Activated CD4-positive, alpha-beta memory T cell treated with anti-CD3 and anti-CD28 coated beads, Interleukin-2, amount 10 ng/mL, durations not matched to agents 7 days and 5 days (primary cell): ENCODE measurements at regions not wholly inside any gene's neighbourhood (a gene's known extent, or its start where the extent isn't known, plus 50 kb on each side); places are given as distances from the start of the nearest gene placed in this dataset.
"Not testable (repeated sequence)": the region's sequence is repeated elsewhere in the genome, so short reads cannot be mapped to it uniquely, and the experiment has no call there.

Source experiments
- CTCF ChIA-PET: fragments of 350-600 bp; sonication (Branson Sonifier 250); formaldehyde crosslinking; loops from one replicate; lab custom pipeline; 2021; ENCODE audit warnings: antibody characterized with exemption, inconsistent platforms; lab: Charles Lee
- POLR2A ChIA-PET: fragments of 350-600 bp; sonication (Branson Sonifier 250); formaldehyde crosslinking; loops from one replicate; lab custom pipeline; 2021; ENCODE audit warnings: antibody characterized with exemption; lab: Charles Lee
- DNase-seq: peaks from one replicate; pipeline ENCODE4 v3.0.0-alpha.2; 2020
- H3K27ac Mint-ChIP-seq: one replicate; pipeline ENCODE4 v1.8.0; 2021; ENCODE audit warnings: mild to moderate bottlenecking, mixed read lengths
- H3K27me3 Mint-ChIP-seq: one replicate; pipeline ENCODE4 v1.8.0; 2021; ENCODE audit warnings: mixed read lengths
- H3K36me3 Mint-ChIP-seq: one replicate; pipeline ENCODE4 v1.8.0; 2021; ENCODE audit warnings: low read depth, mixed read lengths
- H3K4me1 Mint-ChIP-seq: one replicate; pipeline ENCODE4 v1.8.0; 2021; ENCODE audit warnings: mixed read lengths
- H3K4me3 Mint-ChIP-seq: one replicate; pipeline ENCODE4 v1.8.0; 2021; ENCODE audit warnings: mild to moderate bottlenecking, mixed read lengths
- H3K9me3 Mint-ChIP-seq: one replicate; pipeline ENCODE4 v1.8.0; 2021; ENCODE audit warnings: mixed read lengths

GRCh38 chr7:51899611-51900010, 583.0 kb upstream of the COBL start:
- Mint-ChIP-seq H3K4me3 (no peak overlapping the region), H3K9me3 (peaks cover 3% of the 10 kb centered on the region), H3K4me1 (no peaks in the 10 kb centered on the region), H3K36me3 (no peaks in the 10 kb centered on the region), H3K27ac (no peak overlapping the region), H3K27me3 (no peaks in the 10 kb centered on the region)
- DNase-seq: no peak
- POLR2A ChIA-PET: no interaction called here
- CTCF ChIA-PET: no interaction called here

DNA sequence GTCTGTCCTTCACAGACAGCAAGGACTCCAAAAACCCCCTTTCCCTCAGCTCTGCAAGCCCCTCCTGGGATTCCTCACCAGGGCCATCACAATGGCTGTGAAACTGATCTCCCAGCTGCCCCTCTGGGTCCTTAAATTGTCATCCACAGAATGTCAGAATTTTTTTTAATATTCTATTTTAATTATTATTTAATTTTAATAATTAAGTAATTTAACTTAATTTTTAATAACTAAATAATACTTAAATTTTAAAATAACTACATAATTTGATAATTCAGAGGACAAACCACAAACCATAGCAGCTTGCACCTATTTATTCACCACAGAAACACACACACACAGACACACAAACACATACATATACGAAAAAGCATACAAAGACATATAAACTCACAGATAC, 565.8 kb upstream of the COBL start:
- Mint-ChIP-seq H3K4me3 (no peak overlapping the region), H3K9me3 (peaks cover 7% of the 10 kb centered on the region), H3K36me3 (no peaks in the 10 kb centered on the region), H3K4me1 (no peaks in the 10 kb centered on the region), H3K27ac (no peak overlapping the region), H3K27me3 (no peaks in the 10 kb centered on the region)
- no peak for DNase-seq
- CTCF ChIA-PET: no interaction called here
- POLR2A ChIA-PET: no interaction called here

GRCh38 chr7:51881309-51881708, 564.7 kb upstream of the COBL start:
- H3K4me1 Mint-ChIP-seq: no peaks in the 10 kb centered on the region
- CTCF ChIA-PET: no interaction called here
- H3K27me3 Mint-ChIP-seq: no peaks in the 10 kb centered on the region
- no peaks in the 10 kb centered on the region for H3K36me3 Mint-ChIP-seq
- H3K4me3 Mint-ChIP-seq: no peak overlapping the region
- DNase-seq: no peak
- no peak overlapping the region for H3K27ac Mint-ChIP-seq
- POLR2A ChIA-PET: no interaction called here
- peaks cover 6% of the 10 kb centered on the region for H3K9me3 Mint-ChIP-seq

DNA sequence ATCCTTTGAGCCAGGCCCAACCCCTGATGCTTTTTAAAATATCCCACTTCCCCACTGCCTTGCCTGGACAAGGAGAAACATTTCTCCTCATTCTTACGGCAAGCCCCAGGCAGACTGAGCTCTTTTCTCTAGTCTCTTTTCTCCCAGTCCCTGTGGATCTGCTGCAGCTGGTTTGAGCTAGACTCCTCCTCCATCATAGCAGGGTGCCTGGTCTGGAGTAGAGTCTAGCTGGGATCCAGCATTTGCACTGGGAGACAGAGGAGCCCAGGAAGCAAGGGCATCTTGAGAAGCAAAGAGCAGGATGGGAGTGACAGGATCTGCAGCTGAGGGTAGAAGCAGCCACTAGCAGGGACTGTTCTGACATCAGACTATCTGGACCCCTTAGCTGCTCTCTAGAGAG, 562.3 kb upstream of the COBL start:
- Mint-ChIP-seq H3K27me3 (no peaks in the 10 kb centered on the region), H3K4me3 (no peak overlapping the region), H3K9me3 (peaks cover 6% of the 10 kb centered on the region), H3K4me1 (no peaks in the 10 kb centered on the region), H3K36me3 (no peaks in the 10 kb centered on the region), H3K27ac (no peak overlapping the region)
- DNase-seq: no peak
- ChIA-PET POLR2A (no interaction called here), CTCF (no interaction called here)

DNA sequence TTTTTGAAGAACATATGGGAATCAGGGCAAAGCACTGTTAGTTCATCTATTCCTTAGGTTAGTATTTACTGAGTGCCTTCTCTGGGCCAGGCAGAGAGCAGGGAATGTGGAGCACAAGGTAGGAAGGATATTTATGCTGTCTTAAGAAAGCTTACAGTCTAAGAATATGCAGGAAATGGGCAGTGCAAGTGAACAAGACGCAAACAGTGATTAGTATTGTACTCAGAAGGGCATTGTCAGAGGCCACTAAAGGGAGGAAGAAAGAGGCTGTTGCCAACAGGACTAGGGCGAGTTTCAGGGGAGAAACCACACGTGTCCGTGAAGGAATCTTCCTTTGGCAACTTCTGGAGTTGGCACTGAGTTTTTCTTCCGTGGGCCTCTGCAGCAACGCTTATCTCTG, 552.8 kb upstream of the COBL start:
- Mint-ChIP-seq H3K9me3 (peaks cover 13% of the 10 kb centered on the region), H3K4me1 (no peaks in the 10 kb centered on the region), H3K36me3 (no peaks in the 10 kb centered on the region), H3K27ac (no peak overlapping the region), H3K27me3 (no peaks in the 10 kb centered on the region), H3K4me3 (no peak overlapping the region)
- ChIA-PET POLR2A (no interaction called here), CTCF (no interaction called here)
- DNase-seq: no peak

DNA sequence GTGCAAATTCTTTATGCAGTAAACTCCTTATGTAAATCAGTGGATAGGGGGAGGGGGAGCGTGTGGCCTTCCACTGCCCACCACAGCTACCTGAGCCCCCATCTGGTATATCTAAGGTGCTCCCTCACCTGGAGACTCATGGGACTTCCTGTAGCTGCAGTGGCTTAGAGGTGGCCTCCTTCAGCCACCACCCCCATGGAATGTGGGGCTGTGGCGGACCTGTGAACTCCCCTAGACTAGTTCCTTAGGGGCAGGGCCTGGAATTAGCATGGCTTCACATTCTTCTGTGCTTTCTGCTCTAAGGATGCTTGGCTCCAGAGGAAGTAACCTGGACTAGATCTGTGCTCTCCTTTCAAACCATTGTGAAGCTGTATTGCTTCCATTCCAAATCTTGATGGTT, 550.5 kb upstream of the COBL start:
- CTCF ChIA-PET: no interaction called here
- H3K9me3 Mint-ChIP-seq: peaks cover 9% of the 10 kb centered on the region

DNA sequence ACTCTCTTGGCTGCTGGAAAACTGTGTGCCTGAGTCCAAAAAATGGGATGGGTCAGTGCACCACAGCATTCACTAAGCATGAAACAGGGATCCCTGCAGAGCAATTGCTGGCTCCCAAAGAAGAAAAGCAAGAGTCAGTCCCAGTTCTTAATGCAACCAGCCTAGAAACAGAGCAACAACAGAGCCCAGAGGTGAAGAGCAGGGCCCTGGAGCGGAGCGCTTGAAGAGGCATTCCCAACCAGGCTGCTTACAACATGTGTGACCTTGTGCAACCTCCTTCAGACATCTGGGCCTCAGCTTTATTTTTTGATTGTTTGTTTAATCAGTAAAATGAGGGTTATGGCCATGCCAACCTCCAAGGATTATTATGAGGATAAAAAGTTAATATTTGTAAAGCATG, 543.7 kb upstream of the COBL start:
- Mint-ChIP-seq H3K27ac (no peak overlapping the region), H3K4me1 (no peaks in the 10 kb centered on the region), H3K27me3 (no peaks in the 10 kb centered on the region), H3K36me3 (no peaks in the 10 kb centered on the region), H3K9me3 (no peaks in the 10 kb centered on the region), H3K4me3 (no peak overlapping the region)
- POLR2A ChIA-PET: no interaction called here
- CTCF ChIA-PET: no interaction called here
- no peak for DNase-seq

More for the DNA sequence above, 550.5 kb upstream of the COBL start:
- Mint-ChIP-seq H3K36me3 (no peaks in the 10 kb centered on the region), H3K4me3 (no peak overlapping the region), H3K27me3 (no peaks in the 10 kb centered on the region), H3K4me1 (no peaks in the 10 kb centered on the region), H3K27ac (no peak overlapping the region)
- POLR2A ChIA-PET: no interaction called here
- DNase-seq: no peak

DNA sequence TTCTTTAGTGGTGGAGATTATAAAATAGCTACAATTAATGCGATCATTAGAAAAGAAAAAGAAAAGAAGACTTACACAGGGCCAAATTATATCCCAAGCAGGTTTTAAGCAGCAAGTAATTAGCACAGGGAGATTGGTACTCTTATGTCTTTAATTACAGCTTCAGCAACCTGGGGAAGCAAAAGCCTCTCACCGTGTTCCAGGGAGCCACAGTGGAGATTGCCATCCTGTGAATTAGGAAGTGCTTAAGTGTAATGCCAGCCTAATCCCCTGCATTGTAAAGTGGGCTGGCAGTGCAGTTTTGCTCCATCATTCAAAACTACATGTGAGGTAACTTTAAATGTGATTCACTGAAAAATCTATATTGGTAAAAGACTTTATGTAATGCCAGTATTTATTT, 533.5 kb upstream of the COBL start:
- POLR2A ChIA-PET: no interaction called here

GRCh38 chr7:51847461-51848134, 531.0 kb upstream of the COBL start:
- POLR2A ChIA-PET: no interaction called here

More for the DNA sequence above, 533.5 kb upstream of the COBL start:
- CTCF ChIA-PET: no interaction called here
- Mint-ChIP-seq H3K9me3 (peaks cover 14% of the 10 kb centered on the region), H3K4me1 (no peaks in the 10 kb centered on the region), H3K27me3 (no peaks in the 10 kb centered on the region), H3K27ac (no peak overlapping the region), H3K4me3 (no peak overlapping the region), H3K36me3 (no peaks in the 10 kb centered on the region)
- DNase-seq: no peak

DNA sequence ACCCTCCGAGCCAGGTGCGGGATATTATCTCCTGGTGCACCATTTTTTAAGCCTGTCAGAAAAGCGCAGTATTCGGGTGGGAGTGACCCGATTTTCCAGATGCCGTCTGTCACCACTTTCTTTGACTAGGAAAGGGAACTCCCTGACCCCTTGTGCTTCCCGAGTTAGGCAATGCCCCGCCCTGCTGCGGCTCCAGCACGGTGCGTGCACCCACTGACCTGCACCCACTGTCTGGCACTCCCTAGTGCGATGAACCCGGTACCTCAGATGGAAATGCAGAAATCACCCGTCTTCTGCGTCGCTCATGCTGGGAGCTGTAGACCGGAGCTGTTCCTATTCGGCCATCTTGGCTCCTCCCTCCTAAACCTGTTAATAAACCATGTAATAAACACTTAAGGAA, 522.5 kb upstream of the COBL start:
- POLR2A ChIA-PET, H3K4me1 Mint-ChIP-seq: not testable (repeated sequence)
- H3K9me3 Mint-ChIP-seq: peaks cover 17% of the 10 kb centered on the region

More at GRCh38 chr7:51847461-51848134, 531.0 kb upstream of the COBL start:
- H3K9me3 Mint-ChIP-seq: peaks cover 5% of the 10 kb centered on the region
- DNase-seq: no peak
- H3K36me3 Mint-ChIP-seq: no peaks in the 10 kb centered on the region
- H3K27me3 Mint-ChIP-seq: no peaks in the 10 kb centered on the region
- H3K4me1 Mint-ChIP-seq: no peaks in the 10 kb centered on the region
- no peak overlapping the region for H3K4me3 Mint-ChIP-seq
- no peak overlapping the region for H3K27ac Mint-ChIP-seq
- CTCF ChIA-PET: no interaction called here

GRCh38 chr7:51827631-51828030, 511.0 kb upstream of the COBL start:
- Mint-ChIP-seq H3K4me1 (no peaks in the 10 kb centered on the region), H3K27ac (no peak overlapping the region), H3K4me3 (no peak overlapping the region), H3K9me3 (peaks cover 5% of the 10 kb centered on the region), H3K36me3 (no peaks in the 10 kb centered on the region), H3K27me3 (no peaks in the 10 kb centered on the region)
- DNase-seq: no peak
- ChIA-PET POLR2A (no interaction called here), CTCF (no interaction called here)

More for the DNA sequence above, 522.5 kb upstream of the COBL start:
- DNase-seq, CTCF ChIA-PET, H3K36me3 Mint-ChIP-seq, H3K27ac Mint-ChIP-seq, H3K4me3 Mint-ChIP-seq, H3K27me3 Mint-ChIP-seq: not testable (repeated sequence)

DNA sequence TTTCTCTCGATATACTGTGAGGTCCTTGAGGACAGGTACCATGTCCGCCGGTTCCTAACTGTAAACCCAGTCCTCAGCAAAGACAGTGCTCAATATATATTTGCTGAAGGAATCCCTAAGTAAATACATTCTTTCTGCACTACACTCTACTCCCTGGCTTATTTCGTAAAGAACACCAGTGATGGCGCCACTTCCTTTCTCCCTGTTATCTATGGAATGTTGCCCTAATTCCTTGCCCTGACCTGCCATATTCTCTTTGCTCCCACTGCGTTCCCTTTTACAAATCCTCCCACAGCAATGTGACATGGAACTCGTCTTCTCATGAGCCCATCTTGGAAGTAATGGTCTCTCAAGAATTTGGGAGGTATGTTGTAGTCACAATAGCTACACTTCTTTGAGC, 507.4 kb upstream of the COBL start:
- H3K4me1 Mint-ChIP-seq: no peaks in the 10 kb centered on the region
- H3K4me3 Mint-ChIP-seq: no peak overlapping the region
- H3K27me3 Mint-ChIP-seq: no peaks in the 10 kb centered on the region
- H3K36me3 Mint-ChIP-seq: no peaks in the 10 kb centered on the region
- no peak for DNase-seq
- POLR2A ChIA-PET: no interaction called here
- H3K9me3 Mint-ChIP-seq: peaks cover 7% of the 10 kb centered on the region
- H3K27ac Mint-ChIP-seq: no peak overlapping the region
- CTCF ChIA-PET: no interaction called here

GRCh38 chr7:51823437-51823836, 506.8 kb upstream of the COBL start:
- CTCF ChIA-PET: no interaction called here
- DNase-seq: no peak
- Mint-ChIP-seq H3K27me3 (no peaks in the 10 kb centered on the region), H3K4me3 (no peak overlapping the region), H3K36me3 (no peaks in the 10 kb centered on the region), H3K27ac (no peak overlapping the region), H3K9me3 (peaks cover 10% of the 10 kb centered on the region), H3K4me1 (no peaks in the 10 kb centered on the region)
- POLR2A ChIA-PET: no interaction called here

DNA sequence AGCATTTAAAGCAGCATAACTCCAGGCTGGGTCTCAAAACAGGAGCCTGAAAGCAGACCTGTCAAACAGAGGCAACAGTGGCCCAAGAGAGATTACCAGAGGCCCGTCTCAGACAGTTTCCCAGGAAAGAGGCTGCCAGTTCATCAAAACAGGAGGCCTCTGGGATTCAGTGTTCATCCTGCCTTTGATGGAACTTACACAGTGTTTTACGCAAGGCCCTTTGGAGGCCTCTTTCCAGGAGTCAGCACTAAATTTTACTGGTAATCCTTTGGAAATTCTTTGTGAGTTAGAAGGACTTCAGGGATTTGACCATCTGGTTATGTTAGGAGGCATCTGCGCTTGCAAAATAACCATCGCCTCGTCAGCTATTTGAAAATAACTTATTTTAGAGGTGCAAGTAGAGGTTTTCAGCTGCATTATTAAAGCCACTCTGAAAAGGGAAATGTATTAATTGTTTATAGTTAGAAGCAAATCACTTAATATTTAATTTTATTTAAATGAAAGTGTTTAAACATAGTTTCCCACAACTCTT, 501.2 kb upstream of the COBL start:
- DNase-seq: no peak
- Mint-ChIP-seq H3K4me1 (no peaks in the 10 kb centered on the region), H3K9me3 (peaks cover 11% of the 10 kb centered on the region), H3K27me3 (no peaks in the 10 kb centered on the region), H3K27ac (no peak overlapping the region), H3K4me3 (no peak overlapping the region), H3K36me3 (no peaks in the 10 kb centered on the region)
- POLR2A ChIA-PET: no interaction called here
- CTCF ChIA-PET: no interaction called here
